HS-5 (cell line): ENCODE measurements at regions not wholly inside any gene's neighbourhood (a gene's known extent, or its start where the extent isn't known, plus 50 kb on each side); places are given as distances from the start of the nearest gene placed in this dataset.

ENCODE experiments used
- DNase-seq: peaks from one replicate; pipeline ENCODE4 v3.0.0-alpha.2; 2012; ENCODE audit warnings: low read depth

- no peak for DNase-seq
Observed at GRCh38 chr12:105929192-105929591, 209.6 kb downstream of the NUAK1 start.

- no peak for DNase-seq
Observed at GRCh38 chr12:105930557-105931503, 207.9 kb downstream of the NUAK1 start.

- DNase-seq, result no peak
Observed at GRCh38 chr12:105931762-105932570, 206.8 kb downstream of the NUAK1 start.

- peak; percentile 91 for DNase-seq
Observed at GRCh38 chr12:105933671-105934665, 204.8 kb downstream of the NUAK1 start.

- no peak for DNase-seq
Observed at GRCh38 chr12:105935106-105935505, 203.6 kb downstream of the NUAK1 start.

- DNase-seq, result no peak
Observed at GRCh38 chr12:105935981-105936380, 202.8 kb downstream of the NUAK1 start.

- no peak for DNase-seq
Observed at GRCh38 chr12:105936496-105936895, 202.3 kb downstream of the NUAK1 start.

GRCh38 chr12:105937009-105937408 is 201.7 kb downstream of the NUAK1 start:
- no peak for DNase-seq

GRCh38 chr12:105939181-105939721 is 199.5 kb downstream of the NUAK1 start:
- DNase-seq, result no peak

- no peak for DNase-seq
Observed at GRCh38 chr12:105942281-105942680, 196.5 kb downstream of the NUAK1 start.

GRCh38 chr12:105943525-105943924 is 195.2 kb downstream of the NUAK1 start:
- no peak for DNase-seq

- no peak for DNase-seq
Observed at GRCh38 chr12:105944628-105945027, 194.1 kb downstream of the NUAK1 start.

- DNase-seq, result no peak
Observed at GRCh38 chr12:105945880-105946279, 192.9 kb downstream of the NUAK1 start.

- no peak for DNase-seq
Observed at GRCh38 chr12:105946493-105946901, 192.3 kb downstream of the NUAK1 start.

- DNase-seq, result no peak
Observed at GRCh38 chr12:105947906-105948305, 190.8 kb downstream of the NUAK1 start.

GRCh38 chr12:105948331-105948730 is 190.4 kb downstream of the NUAK1 start:
- DNase-seq, result no peak

GRCh38 chr12:105949391-105949790 is 189.4 kb downstream of the NUAK1 start:
- DNase-seq, result no peak

GRCh38 chr12:105951732-105952131 is 187.0 kb downstream of the NUAK1 start:
- DNase-seq, result no peak

- no peak for DNase-seq
Observed at GRCh38 chr12:105954951-105955931, 183.5 kb downstream of the NUAK1 start.

GRCh38 chr12:105955976-105956375 is 182.8 kb downstream of the NUAK1 start:
- no peak for DNase-seq
